Hematopoietic multipotent progenitor cell treated with erythropoietin and hydrocortisone succinate and interleukin-3 and kit ligand, for 15 days (in vitro differentiated cells): ENCODE measurements at regions not wholly inside any gene's neighbourhood (a gene's known extent, or its start where the extent isn't known, plus 50 kb on each side); places are given as distances from the start of the nearest gene placed in this dataset.
A peak's percentile ranks its signal among the peaks of the same experiment; 100 is the strongest.

Source experiments
- DNase-seq: peaks from one replicate; pipeline ENCODE4 v3.0.0-alpha.2; 2015; ENCODE audit warnings: low spot score

- peak; percentile 91 for DNase-seq
Measured at GRCh38 chr9:6703898-6704639, 53.7 kb upstream of the KDM4C start.

GRCh38 chr9:6702707-6703106 is 55.1 kb upstream of the KDM4C start:
- peak; percentile 43 for DNase-seq

- no peak for DNase-seq
Measured at GRCh38 chr9:6696178-6696577, 50.6 kb upstream of the GLDC start.

- DNase-seq: no peak
Measured at GRCh38 chr9:6695121-6695814, 49.7 kb upstream of the GLDC start.
